Gastrocnemius medialis (tissue), 4 donors: ENCODE measurements at regions not wholly inside any gene's neighbourhood (a gene's known extent, or its start where the extent isn't known, plus 50 kb on each side); places are given as distances from the start of the nearest gene placed in this dataset.

ENCODE experiments used
- CTCF ChIP-seq, 5 experiments: fragments of 450-650 bp in 3 of 5; fragments of 200-600 bp in 2 of 5; sonication (generic) in 2 of 5; IDR thresholded peaks in 4 of 5; conservative IDR thresholded peaks in 1 of 5; 1 replicate in 4 of 5; 2 replicates in 1 of 5; pipeline ENCODE4 v1.5.1; 2016 to 2019; ENCODE audit warnings: antibody characterized with exemption in 5 of 5, mild to moderate bottlenecking in 3 of 5, moderate library complexity in 3 of 5
- POLR2A ChIP-seq, 2 donors: fragments of 450-650 bp; IDR thresholded peaks; one replicate each; pipeline ENCODE4 v1.6.1; 2017; ENCODE audit warnings: antibody characterized with exemption in 2 of 2, mild to moderate bottlenecking in 2 of 2, moderate library complexity in 2 of 2

- TF ChIP-seq CTCF (IDR thresholded peaks at IDR 0.05 in 4 of 5, conservative IDR thresholded peaks at IDR 0.05 in 1 of 5): no peak
- TF ChIP-seq POLR2A (IDR thresholded peaks at IDR 0.05): no peak
Measured at GRCh38 chr10:118498623-118499022, 96.8 kb downstream of the PRLHR start.
